DOHH2 (cell line): ENCODE measurements at regions not wholly inside any gene's neighbourhood (a gene's known extent, or its start where the extent isn't known, plus 50 kb on each side); places are given as distances from the start of the nearest gene placed in this dataset.
"Not testable (repeated sequence)": the region's sequence is repeated elsewhere in the genome, so short reads cannot be mapped to it uniquely, and the experiment has no call there.

ENCODE experiments used
- H3F3A ChIP-seq: fragments of 200-600 bp; sonication (generic), shearing (Covaris generic); 2 replicates; pipeline ENCODE4 v1.6.0; 2016; ENCODE audit warnings: antibody characterized with exemption, mild to moderate bottlenecking; ENCODE audit not compliant: control insufficient read depth, insufficient read depth
- H3K27ac ChIP-seq: fragments of 200-600 bp; sonication (generic); 2 replicates; pipeline ENCODE4 v1.5.1; 2014; ENCODE audit warnings: low read depth, mild to moderate bottlenecking, low read length, moderate library complexity
- H3K27me3 ChIP-seq: fragments of 200-600 bp; sonication (generic); 2 replicates; pipeline ENCODE4 v1.6.1; 2014; ENCODE audit warnings: mild to moderate bottlenecking, low read length, mixed read lengths; ENCODE audit not compliant: control insufficient read depth
- H3K36me3 ChIP-seq: fragments of 200-600 bp; sonication (generic); 2 replicates; pipeline ENCODE4 v1.6.1; 2014; ENCODE audit warnings: mild to moderate bottlenecking, low read length, moderate library complexity, mixed read lengths; ENCODE audit not compliant: control insufficient read depth
- H3K4me1 ChIP-seq: fragments of 200-600 bp; sonication (generic); 2 replicates; pipeline ENCODE4 v1.6.1; 2014; ENCODE audit warnings: mild to moderate bottlenecking, low read length, mixed read lengths; ENCODE audit not compliant: control insufficient read depth
- H3K4me2 ChIP-seq: fragments of 200-600 bp; sonication (generic); 2 replicates; pipeline ENCODE4 v1.6.0; 2014; ENCODE audit warnings: mild to moderate bottlenecking, low read length, moderate library complexity
- H3K4me3 ChIP-seq: fragments of 200-600 bp; sonication (generic); 2 replicates; pipeline ENCODE4 v1.5.1; 2014; ENCODE audit warnings: mild to moderate bottlenecking, low read length, mixed read lengths
- H3K79me2 ChIP-seq: fragments of 200-600 bp; sonication (generic); 2 replicates; pipeline ENCODE4 v1.6.1; 2014; ENCODE audit warnings: mild to moderate bottlenecking, low read length, mixed read lengths; ENCODE audit not compliant: control insufficient read depth
- H3K9me2 ChIP-seq: fragments of 200-600 bp; sonication (generic); replicated peaks from 2 replicates; pipeline ENCODE4 v1.6.1; 2014; ENCODE audit warnings: mild to moderate bottlenecking, low read length, mixed read lengths; ENCODE audit not compliant: control insufficient read depth
- H3K9me3 ChIP-seq: fragments of 200-600 bp; sonication (generic); 2 replicates; pipeline ENCODE4 v1.6.1; 2014; ENCODE audit warnings: antibody characterized with exemption, low read length, mixed read lengths; ENCODE audit not compliant: control insufficient read depth, insufficient read depth
- H4K20me1 ChIP-seq: fragments of 200-600 bp; sonication (generic); 2 replicates; pipeline ENCODE4 v1.6.0; 2014; ENCODE audit warnings: low read depth, mild to moderate bottlenecking, antibody characterized with exemption, low read length, moderate library complexity; ENCODE audit not compliant: control insufficient read depth, insufficient read depth
- EZH2phosphoT487 ChIP-seq: fragments of 200-600 bp; sonication (generic); IDR thresholded peaks from 2 replicates; pipeline ENCODE4 v1.6.1; 2017; ENCODE audit warnings: borderline replicate concordance, mild to moderate bottlenecking, antibody characterized with exemption, low read length, moderate library complexity, mixed read lengths
- TF ChIP-seq, protein P1 (sequence below): fragments of 200-600 bp; sonication (generic); IDR thresholded peaks from one replicate; pipeline ENCODE4 v1.5.1; 2014; ENCODE audit warnings: antibody characterized with exemption, mild to moderate bottlenecking, low read depth, low read length; ENCODE audit not compliant: poor library complexity, severe bottlenecking

DNA sequence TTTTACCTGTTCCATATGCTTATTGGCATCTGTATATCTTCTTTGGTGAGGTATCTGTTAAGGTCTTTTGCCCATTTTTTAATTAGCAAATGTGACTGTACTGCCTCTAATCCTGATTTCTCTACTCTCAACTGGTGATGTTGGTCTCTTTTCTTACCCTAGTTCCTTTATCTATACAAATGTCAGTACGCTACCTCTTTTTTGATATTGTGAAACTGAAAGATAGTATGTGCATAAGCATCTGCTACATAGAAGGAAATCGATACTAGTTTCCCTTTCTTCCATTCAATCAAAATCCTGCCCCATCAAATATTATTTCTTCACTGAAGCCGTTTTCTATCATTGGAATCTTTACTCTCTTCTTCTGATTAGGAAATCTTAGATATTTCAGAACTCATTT, 194.9 kb upstream of the SPOPL start:
- no peaks in the 10 kb centered on the region for H3K9me3 ChIP-seq
- no peaks in the 10 kb centered on the region for H3F3A ChIP-seq
- H3K27ac ChIP-seq, result no peak overlapping the region
- no peak overlapping the region for H3K4me3 ChIP-seq
- H3K79me2 ChIP-seq, result no peaks in the 10 kb centered on the region
- no peaks in the 10 kb centered on the region for H4K20me1 ChIP-seq
- no peak for TF ChIP-seq EZH2phosphoT487
- TF ChIP-seq, protein P1, sequence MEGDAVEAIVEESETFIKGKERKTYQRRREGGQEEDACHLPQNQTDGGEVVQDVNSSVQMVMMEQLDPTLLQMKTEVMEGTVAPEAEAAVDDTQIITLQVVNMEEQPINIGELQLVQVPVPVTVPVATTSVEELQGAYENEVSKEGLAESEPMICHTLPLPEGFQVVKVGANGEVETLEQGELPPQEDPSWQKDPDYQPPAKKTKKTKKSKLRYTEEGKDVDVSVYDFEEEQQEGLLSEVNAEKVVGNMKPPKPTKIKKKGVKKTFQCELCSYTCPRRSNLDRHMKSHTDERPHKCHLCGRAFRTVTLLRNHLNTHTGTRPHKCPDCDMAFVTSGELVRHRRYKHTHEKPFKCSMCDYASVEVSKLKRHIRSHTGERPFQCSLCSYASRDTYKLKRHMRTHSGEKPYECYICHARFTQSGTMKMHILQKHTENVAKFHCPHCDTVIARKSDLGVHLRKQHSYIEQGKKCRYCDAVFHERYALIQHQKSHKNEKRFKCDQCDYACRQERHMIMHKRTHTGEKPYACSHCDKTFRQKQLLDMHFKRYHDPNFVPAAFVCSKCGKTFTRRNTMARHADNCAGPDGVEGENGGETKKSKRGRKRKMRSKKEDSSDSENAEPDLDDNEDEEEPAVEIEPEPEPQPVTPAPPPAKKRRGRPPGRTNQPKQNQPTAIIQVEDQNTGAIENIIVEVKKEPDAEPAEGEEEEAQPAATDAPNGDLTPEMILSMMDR, result no peak
- no peaks in the 10 kb centered on the region for H3K9me2 ChIP-seq
- H3K4me2 ChIP-seq, result no peak overlapping the region
- H3K4me1 ChIP-seq, result no peaks in the 10 kb centered on the region
- no peaks in the 10 kb centered on the region for H3K36me3 ChIP-seq
- no peaks in the 10 kb centered on the region for H3K27me3 ChIP-seq

DNA sequence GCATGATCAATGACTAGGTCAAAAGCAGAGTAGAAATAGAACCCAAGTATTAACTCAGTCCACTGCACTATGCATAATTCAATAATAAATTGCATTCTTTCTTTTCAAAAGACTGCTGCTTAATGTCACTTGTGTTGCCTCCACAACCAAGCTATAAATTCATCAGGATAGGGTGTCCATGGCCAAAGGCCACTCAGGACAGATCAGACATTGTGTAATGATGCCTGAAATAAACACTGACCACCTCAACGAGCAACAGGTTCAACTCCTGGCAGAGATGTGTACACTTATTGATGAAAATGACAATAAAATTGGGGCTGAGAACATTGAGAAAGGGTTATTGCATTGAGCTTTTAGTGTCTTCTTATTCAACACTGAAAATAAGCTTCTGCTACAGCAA, 194.5 kb upstream of the SPOPL start:
- Histone ChIP-seq H3K9me2 (no peaks in the 10 kb centered on the region), H3K36me3 (no peaks in the 10 kb centered on the region), H3K27ac (no peak overlapping the region), H3K79me2 (no peaks in the 10 kb centered on the region), H3K4me2 (no peak overlapping the region), H3F3A (no peaks in the 10 kb centered on the region), H3K4me3 (no peak overlapping the region), H3K27me3 (no peaks in the 10 kb centered on the region), H3K4me1 (no peaks in the 10 kb centered on the region), H4K20me1 (no peaks in the 10 kb centered on the region), H3K9me3 (no peaks in the 10 kb centered on the region)
- TF ChIP-seq, protein P1, result no peak
- no peak for TF ChIP-seq EZH2phosphoT487

DNA sequence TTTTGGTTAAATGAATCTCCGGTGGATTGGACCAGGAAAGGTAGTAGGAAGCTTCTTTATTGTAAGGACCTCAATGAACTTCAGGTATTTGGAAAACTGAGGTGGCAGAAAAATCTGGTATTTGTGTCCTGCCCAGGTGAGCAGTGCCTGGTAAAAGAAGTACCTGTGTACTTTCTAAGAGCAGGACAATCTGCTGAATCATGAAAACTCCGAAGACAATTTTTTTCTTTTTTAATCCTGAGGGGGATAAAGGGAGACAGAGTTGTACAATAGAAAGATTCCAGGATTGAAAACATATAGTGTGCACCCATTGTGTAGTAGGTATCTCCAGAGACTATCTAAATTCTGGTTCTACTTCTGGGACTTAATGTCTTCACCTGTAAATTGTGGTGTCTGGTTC, 191.8 kb upstream of the SPOPL start:
- Histone ChIP-seq H3K9me3 (no peaks in the 10 kb centered on the region; the same call in 1 of the 2 replicates), H3K27me3 (no peaks in the 10 kb centered on the region), H3K4me3 (no peak overlapping the region), H3K4me2 (no peak overlapping the region), H4K20me1 (no peaks in the 10 kb centered on the region), H3K36me3 (no peaks in the 10 kb centered on the region), H3K27ac (no peak overlapping the region), H3K79me2 (no peaks in the 10 kb centered on the region), H3K4me1 (no peaks in the 10 kb centered on the region), H3K9me2 (no peaks in the 10 kb centered on the region), H3F3A (no peaks in the 10 kb centered on the region)
- no peak for TF ChIP-seq EZH2phosphoT487
- TF ChIP-seq, protein P1, result no peak

DNA sequence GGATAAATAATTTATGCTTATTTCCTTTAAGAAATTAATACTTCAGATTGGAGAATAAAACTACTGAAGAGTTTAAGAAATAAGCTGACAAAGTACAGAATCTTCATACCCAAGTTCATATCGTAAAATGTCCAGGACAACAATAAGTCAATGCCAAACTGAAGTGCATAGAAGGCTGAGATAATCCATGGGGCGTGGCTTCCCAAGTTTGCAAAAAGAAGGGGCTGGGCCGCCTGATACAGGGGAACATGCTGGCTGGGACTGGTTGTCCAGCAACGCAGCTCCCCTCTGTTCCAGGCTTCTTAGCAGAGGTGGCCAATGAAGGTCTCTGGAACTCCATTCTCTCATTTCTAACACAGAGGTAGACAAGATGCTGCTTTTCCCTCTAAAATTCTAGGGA, 189.5 kb upstream of the SPOPL start:
- no peaks in the 10 kb centered on the region for H3F3A ChIP-seq
- H3K4me3 ChIP-seq, result no peak overlapping the region
- no peak for TF ChIP-seq EZH2phosphoT487
- TF ChIP-seq, protein P1, result no peak
- H3K27ac ChIP-seq, result no peak overlapping the region
- H3K4me1 ChIP-seq, result no peaks in the 10 kb centered on the region
- no peaks in the 10 kb centered on the region for H3K36me3 ChIP-seq
- no peaks in the 10 kb centered on the region; the same call in 1 of the 2 replicates for H3K9me3 ChIP-seq
- no peaks in the 10 kb centered on the region for H3K9me2 ChIP-seq
- no peaks in the 10 kb centered on the region for H4K20me1 ChIP-seq
- no peaks in the 10 kb centered on the region for H3K27me3 ChIP-seq
- no peaks in the 10 kb centered on the region for H3K79me2 ChIP-seq
- no peak overlapping the region for H3K4me2 ChIP-seq

DNA sequence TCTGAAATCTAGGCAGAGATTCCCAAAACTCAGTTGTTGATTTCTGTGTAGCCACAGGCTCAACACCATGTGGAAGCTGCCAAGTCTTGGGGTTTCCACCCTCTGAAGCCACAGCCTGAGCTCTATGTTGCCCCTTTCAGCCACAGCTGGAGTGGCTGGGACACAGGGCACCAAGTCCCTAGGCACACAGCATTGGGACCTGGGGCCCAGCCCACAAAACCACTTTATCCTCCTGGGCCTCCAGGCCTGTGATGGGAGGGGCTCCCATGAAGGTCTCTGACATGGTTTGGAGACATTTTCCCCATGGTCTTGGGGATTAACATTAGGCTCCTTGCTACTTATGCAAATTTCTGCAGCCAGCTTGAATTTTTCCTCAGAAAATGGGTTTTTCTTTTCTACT, 186.0 kb upstream of the SPOPL start:
- not testable (repeated sequence) for H3K4me3 ChIP-seq, H3K27ac ChIP-seq, H3K9me3 ChIP-seq, H3K36me3 ChIP-seq, H3K79me2 ChIP-seq, H3K9me2 ChIP-seq, H3F3A ChIP-seq, H4K20me1 ChIP-seq, H3K27me3 ChIP-seq, H3K4me1 ChIP-seq, H3K4me2 ChIP-seq
